IMR-90 (cell line): ENCODE measurements at regions not wholly inside any gene's neighbourhood (a gene's known extent, or its start where the extent isn't known, plus 50 kb on each side); places are given as distances from the start of the nearest gene placed in this dataset.

Source experiments
- BHLHE40 ChIP-seq: fragments of 150-350 bp; IDR thresholded peaks from 2 replicates; pipeline ENCODE4 v1.6.1; 2016; ENCODE audit warnings: mild to moderate bottlenecking, low read depth, low read length
- CHD1 ChIP-seq: IDR thresholded peaks from 2 replicates; pipeline ENCODE4 v1.6.1; 2012; ENCODE audit warnings: low read depth, low read length, improper control_type of control experiment
- CTCF ChIP-seq: conservative IDR thresholded peaks from 2 replicates; pipeline ENCODE4 v1.5.1; 2012; ENCODE audit warnings: mild to moderate bottlenecking, low read depth, low read length, improper control_type of control experiment
- ELK1 ChIP-seq: fragments of 150-350 bp; IDR thresholded peaks from 2 replicates; pipeline ENCODE4 v1.6.1; 2016; ENCODE audit warnings: low read depth, mild to moderate bottlenecking, low read length, moderate library complexity, borderline replicate concordance
- FOS ChIP-seq: fragments of 150-350 bp; IDR thresholded peaks from 2 replicates; pipeline ENCODE4 v1.6.1; 2016; ENCODE audit warnings: low read depth, low read length
- POLR2A ChIP-seq: IDR thresholded peaks from 2 replicates; pipeline ENCODE4 v1.6.1; 2012; ENCODE audit warnings: mild to moderate bottlenecking, low read depth, low read length
- RAD21 ChIP-seq: IDR thresholded peaks from 2 replicates; pipeline ENCODE4 v1.6.1; 2012; ENCODE audit warnings: low read length, improper control_type of control experiment
- SMC3 ChIP-seq: fragments of 150-350 bp; IDR thresholded peaks from 2 replicates; pipeline ENCODE4 v1.6.1; 2016; ENCODE audit warnings: low read depth, mild to moderate bottlenecking, antibody characterized with exemption, low read length, moderate library complexity
- USF2 ChIP-seq: fragments of 150-350 bp; IDR thresholded peaks from 2 replicates; pipeline ENCODE4 v1.6.1; 2017; ENCODE audit warnings: mild to moderate bottlenecking, antibody characterized with exemption, low read length, low read depth

DNA sequence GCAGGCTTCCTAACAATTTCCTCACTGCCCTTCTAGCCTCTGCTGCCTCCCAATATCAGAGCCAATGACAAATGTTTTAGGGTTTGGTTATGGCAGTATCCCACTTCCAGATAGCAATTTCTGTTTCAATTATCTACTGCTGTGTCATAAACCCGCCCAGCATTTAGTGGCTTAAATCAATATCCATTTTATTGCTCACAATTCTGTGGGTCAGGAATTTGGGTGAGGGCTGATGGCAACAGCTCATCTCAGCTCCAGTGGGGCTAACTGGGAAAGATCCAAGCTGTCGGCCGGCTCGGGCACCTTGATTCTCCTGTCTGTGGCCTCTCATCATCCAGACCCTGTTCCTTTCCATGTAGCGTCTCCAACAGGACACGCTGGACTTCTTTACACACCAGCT lies 85.3 kb upstream of the GOLGA8J start:
- TF ChIP-seq CTCF: no peak
- no peak for TF ChIP-seq POLR2A
- TF ChIP-seq USF2: no peak
- no peak for TF ChIP-seq BHLHE40
- TF ChIP-seq RAD21: no peak
- no peak for TF ChIP-seq CHD1
- TF ChIP-seq ELK1: no peak
- no peak for TF ChIP-seq SMC3
- no peak for TF ChIP-seq FOS
